ENCODE measurements at regions not wholly inside any gene's neighbourhood (a gene's known extent, or its start where the extent isn't known, plus 50 kb on each side); places are given as distances from the start of the nearest gene placed in this dataset.

DNA sequence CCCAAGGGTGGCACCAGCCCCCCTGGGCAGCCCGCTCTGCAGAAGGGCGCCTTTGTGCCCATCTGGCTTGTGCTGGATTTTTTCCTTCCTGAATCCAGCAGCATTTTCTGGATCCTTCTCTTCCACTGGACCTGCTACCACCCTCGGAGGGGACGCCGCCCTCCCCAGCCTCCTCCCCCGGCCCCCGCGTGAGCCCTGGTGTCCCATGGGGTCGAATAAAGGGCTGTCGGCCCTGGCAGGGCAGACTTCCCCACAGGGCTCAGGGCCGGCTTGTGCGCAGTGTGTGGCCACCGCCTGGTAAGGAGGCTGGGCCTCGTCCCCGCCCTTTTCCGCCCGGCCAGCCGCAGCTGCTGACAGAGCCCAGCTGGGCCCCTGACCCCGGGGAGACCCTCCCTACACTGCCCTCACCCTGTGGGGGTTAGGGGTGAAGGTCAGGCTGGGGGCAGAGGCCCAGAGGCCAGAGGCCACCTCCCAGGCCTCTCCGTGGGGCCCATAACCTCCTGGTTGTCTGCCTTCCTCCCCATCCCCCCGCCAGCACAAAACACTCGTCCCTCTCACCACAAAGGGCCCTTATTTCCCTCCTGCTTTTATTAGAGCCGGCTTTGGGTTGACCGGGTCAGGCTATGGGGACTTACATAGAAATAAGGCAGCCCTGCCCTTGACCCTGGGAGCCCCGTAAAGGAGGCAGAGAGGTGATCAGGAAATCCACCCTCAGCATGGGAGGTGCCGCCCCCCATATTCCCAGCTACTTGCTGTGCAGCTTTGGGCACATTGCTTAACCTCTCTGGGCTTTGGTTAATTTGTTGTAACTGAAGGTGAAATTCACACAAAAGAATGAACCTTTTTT lies 179.3 kb upstream of the CIBAR2 start (continued):
- peak; percentile 93 for TF ChIP-seq ZNF20 (CRISPR knock-in tag; IDR thresholded peaks at IDR 0.05)
- peak; percentile 61 for TF ChIP-seq ZBTB3 (CRISPR knock-in tag; IDR thresholded peaks at IDR 0.05; ENCODE audit: borderline replicate concordance, low read depth)
- TF ChIP-seq ZNF460 (CRISPR knock-in tag; IDR thresholded peaks at IDR 0.05; ENCODE audit: borderline replicate concordance) = peak; percentile 94
- peak; percentile 99; the same call in 1 of the 2 replicates for TF ChIP-seq SNAI1 (CRISPR knock-in tag; IDR thresholded peaks at IDR 0.05; ENCODE audit: borderline replicate concordance)
- TF ChIP-seq ZNF782 (CRISPR knock-in tag; IDR thresholded peaks at IDR 0.05; ENCODE audit: borderline replicate concordance) = peak; percentile 67; the same call in 1 of the 2 replicates
- TF ChIP-seq RBM22 (optimal IDR thresholded peaks at IDR 0.05; ENCODE audit: low read length) = no peak
- TF ChIP-seq, protein P1, sequence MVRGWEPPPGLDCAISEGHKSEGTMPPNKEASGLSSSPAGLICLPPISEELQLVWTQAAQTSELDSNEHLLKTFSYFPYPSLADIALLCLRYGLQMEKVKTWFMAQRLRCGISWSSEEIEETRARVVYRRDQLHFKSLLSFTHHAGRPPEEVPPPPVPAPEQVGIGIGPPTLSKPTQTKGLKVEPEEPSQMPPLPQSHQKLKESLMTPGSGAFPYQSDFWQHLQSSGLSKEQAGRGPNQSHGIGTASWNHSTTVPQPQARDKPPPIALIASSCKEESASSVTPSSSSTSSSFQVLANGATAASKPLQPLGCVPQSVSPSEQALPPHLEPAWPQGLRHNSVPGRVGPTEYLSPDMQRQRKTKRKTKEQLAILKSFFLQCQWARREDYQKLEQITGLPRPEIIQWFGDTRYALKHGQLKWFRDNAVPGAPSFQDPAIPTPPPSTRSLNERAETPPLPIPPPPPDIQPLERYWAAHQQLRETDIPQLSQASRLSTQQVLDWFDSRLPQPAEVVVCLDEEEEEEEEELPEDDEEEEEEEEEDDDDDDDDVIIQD (CRISPR knock-in tag; IDR thresholded peaks at IDR 0.05; ENCODE audit: low read depth) = peak; percentile 94
- TF ChIP-seq ERF (CRISPR knock-in tag; IDR thresholded peaks at IDR 0.05) = peak; percentile 99
- TF ChIP-seq, protein P2, sequence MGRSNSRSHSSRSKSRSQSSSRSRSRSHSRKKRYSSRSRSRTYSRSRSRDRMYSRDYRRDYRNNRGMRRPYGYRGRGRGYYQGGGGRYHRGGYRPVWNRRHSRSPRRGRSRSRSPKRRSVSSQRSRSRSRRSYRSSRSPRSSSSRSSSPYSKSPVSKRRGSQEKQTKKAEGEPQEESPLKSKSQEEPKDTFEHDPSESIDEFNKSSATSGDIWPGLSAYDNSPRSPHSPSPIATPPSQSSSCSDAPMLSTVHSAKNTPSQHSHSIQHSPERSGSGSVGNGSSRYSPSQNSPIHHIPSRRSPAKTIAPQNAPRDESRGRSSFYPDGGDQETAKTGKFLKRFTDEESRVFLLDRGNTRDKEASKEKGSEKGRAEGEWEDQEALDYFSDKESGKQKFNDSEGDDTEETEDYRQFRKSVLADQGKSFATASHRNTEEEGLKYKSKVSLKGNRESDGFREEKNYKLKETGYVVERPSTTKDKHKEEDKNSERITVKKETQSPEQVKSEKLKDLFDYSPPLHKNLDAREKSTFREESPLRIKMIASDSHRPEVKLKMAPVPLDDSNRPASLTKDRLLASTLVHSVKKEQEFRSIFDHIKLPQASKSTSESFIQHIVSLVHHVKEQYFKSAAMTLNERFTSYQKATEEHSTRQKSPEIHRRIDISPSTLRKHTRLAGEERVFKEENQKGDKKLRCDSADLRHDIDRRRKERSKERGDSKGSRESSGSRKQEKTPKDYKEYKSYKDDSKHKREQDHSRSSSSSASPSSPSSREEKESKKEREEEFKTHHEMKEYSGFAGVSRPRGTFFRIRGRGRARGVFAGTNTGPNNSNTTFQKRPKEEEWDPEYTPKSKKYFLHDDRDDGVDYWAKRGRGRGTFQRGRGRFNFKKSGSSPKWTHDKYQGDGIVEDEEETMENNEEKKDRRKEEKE (IDR thresholded peaks at IDR 0.05) = no peak
- TF ChIP-seq ZFP36L1 (CRISPR knock-in tag; IDR thresholded peaks at IDR 0.05) = peak; percentile 97
- TF ChIP-seq SOX6 (IDR thresholded peaks at IDR 0.05) = no peak
- TF ChIP-seq SOX6 (CRISPR knock-in tag; IDR thresholded peaks at IDR 0.05) = peak; percentile 100
- TF ChIP-seq NPAS2 (CRISPR knock-in tag; IDR thresholded peaks at IDR 0.05; ENCODE audit: borderline replicate concordance) = 0 out of 2 replicates have a peak, but pooled peaks have one; percentile 18
- TF ChIP-seq FOXO1 (CRISPR knock-in tag; IDR thresholded peaks at IDR 0.05) = peak; percentile 99
- no peak for TF ChIP-seq AGO1 (IDR thresholded peaks at IDR 0.05; ENCODE audit: low read depth, low read length, poor library complexity, severe bottlenecking)
- TF ChIP-seq DPF2 (CRISPR knock-in tag; IDR thresholded peaks at IDR 0.05; ENCODE audit: borderline replicate concordance, low read depth) = peak; percentile 95
- TF ChIP-seq KLF16 (CRISPR knock-in tag; IDR thresholded peaks at IDR 0.05) = peak in 1 of 2 experiments; percentile 98; a peak in 2 of 4 replicates
- peak; percentile 98 for TF ChIP-seq ISL2 (CRISPR knock-in tag; IDR thresholded peaks at IDR 0.05)
- TF ChIP-seq, protein P3, sequence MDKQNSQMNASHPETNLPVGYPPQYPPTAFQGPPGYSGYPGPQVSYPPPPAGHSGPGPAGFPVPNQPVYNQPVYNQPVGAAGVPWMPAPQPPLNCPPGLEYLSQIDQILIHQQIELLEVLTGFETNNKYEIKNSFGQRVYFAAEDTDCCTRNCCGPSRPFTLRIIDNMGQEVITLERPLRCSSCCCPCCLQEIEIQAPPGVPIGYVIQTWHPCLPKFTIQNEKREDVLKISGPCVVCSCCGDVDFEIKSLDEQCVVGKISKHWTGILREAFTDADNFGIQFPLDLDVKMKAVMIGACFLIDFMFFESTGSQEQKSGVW (CRISPR knock-in tag; IDR thresholded peaks at IDR 0.05; ENCODE audit: borderline replicate concordance) = no peak
- peak; percentile 100 for TF ChIP-seq ZBTB7A (CRISPR knock-in tag; IDR thresholded peaks at IDR 0.05)
- no peak for TF ChIP-seq NONO (IDR thresholded peaks at IDR 0.05)
- peak; percentile 100 for TF ChIP-seq NONO (CRISPR knock-in tag; conservative IDR thresholded peaks at IDR 0.05)
- TF ChIP-seq TAF15 (IDR thresholded peaks at IDR 0.05; ENCODE audit: low read depth, low read length, poor library complexity, severe bottlenecking) = peak; percentile 93
- TF ChIP-seq RFXANK (CRISPR knock-in tag; IDR thresholded peaks at IDR 0.05) = no peak
- no peak for TF ChIP-seq MLLT10 (CRISPR knock-in tag; IDR thresholded peaks at IDR 0.05)
- peak; percentile 91 for TF ChIP-seq ATF7-NPFF (CRISPR knock-in tag; IDR thresholded peaks at IDR 0.05; ENCODE audit: low read depth)
- TF ChIP-seq HOXA7 (CRISPR knock-in tag; IDR thresholded peaks at IDR 0.05) = no peak
